ENCODE measurements at regions not wholly inside any gene's neighbourhood (a gene's known extent, or its start where the extent isn't known, plus 50 kb on each side); places are given as distances from the start of the nearest gene placed in this dataset.

DNA sequence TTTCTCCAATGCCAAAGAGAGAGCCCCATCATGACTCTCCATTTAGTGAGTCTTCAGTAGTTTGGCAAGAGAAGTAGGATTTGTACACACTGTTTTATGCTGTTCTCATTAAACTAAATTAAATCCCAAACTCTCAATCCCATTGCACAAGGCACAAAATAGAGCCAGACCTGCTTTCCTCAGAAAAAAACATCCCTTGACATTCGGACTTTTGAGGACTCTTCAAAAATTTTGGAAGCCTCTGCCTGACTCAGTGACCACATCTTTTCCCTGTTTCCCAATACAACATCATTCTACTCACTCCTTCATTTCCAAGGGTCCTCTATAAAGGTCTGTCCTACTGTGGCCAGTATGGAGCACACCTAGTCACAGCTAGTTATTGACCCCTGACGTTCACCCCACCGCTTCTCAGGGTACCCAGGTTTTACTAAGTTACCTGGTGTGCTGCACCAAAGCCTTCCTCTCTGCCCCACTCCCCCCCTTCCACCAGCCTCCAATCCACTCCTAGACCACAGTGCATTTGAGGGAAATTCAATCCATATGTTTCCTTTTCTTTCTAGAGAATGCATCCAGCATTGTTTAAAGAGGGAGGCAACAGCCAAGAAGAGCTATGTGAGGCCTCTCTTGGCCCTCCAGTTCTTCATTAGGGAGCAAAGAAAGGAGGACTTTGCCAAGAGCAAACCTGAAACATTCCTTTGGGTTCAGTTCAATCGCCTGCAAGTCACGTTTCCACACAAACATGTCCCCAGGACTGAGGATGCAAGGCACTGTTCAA lies 428.7 kb downstream of the PLPP3 start:
- Histone ChIP-seq H4K20me1 (ENCODE audit: insufficient read depth, low read length) (no peaks in the 10 kb centered on the region), H3K27ac (ENCODE audit: extremely low read length, insufficient read depth, low read length) (no peak overlapping the region), H2AFZ (ENCODE audit: low read length) (no peak overlapping the region), H3K4me2 (ENCODE audit: low read depth, low read length) (no peak overlapping the region), H3K4me1 (ENCODE audit: insufficient read depth, low read length) (no peaks in the 10 kb centered on the region), H3K27me3 (ENCODE audit: control insufficient read depth in 1 of 2, insufficient read depth in 2 of 2, low read length in 2 of 2) (no peaks in the 10 kb centered on the region), H3K79me2 (ENCODE audit: insufficient read depth, low read length) (no peaks in the 10 kb centered on the region), H3K9ac (ENCODE audit: insufficient read depth, low read depth, low read length) (no peak overlapping the region), H3K4me3 (replicated peaks in 1 of 3; ENCODE audit: insufficient read depth in 1 of 3, low read depth in 2 of 3, low read length in 3 of 3) (no peak overlapping the region), H3K36me3 (replicated peaks in 1 of 2; ENCODE audit: control insufficient read depth in 1 of 2, insufficient read depth in 2 of 2, low read length in 2 of 2) (no peaks in the 10 kb centered on the region), H3K9me3 (ENCODE audit: low read length) (no peaks in the 10 kb centered on the region)
- in situ Hi-C loops (cut with HindIII; ENCODE audit: extremely low pct_ligation_motif_present, low pct_unique_long_range_greater_than_20kb) (no loop called here), intact Hi-C loops (cut with micrococcal nuclease; ENCODE audit: unreplicated experiment) (no loop called here)
- POLR2A ChIA-PET = no interaction called here
- no peak for DNase-seq (ENCODE audit: low spot score)
- TF ChIP-seq ZNF589 (CRISPR knock-in tag; conservative IDR thresholded peaks at IDR 0.05) (no peak), ZNF235 (CRISPR knock-in tag; IDR thresholded peaks at IDR 0.05; ENCODE audit: borderline replicate concordance) (no peak)
- no TSS peak for BruUV-seq (replicated peaks)
- 25% methylated on average over 5 of the region's 5 CpGs for WGBS (ENCODE audit: low lambda C conversion rate)
- FAIRE-seq = no peak
- no peak for ATAC-seq
- CTCF ChIA-PET (ENCODE audit: low intra/inter-chr PET ratio, low total read pairs) = no interaction called here

DNA sequence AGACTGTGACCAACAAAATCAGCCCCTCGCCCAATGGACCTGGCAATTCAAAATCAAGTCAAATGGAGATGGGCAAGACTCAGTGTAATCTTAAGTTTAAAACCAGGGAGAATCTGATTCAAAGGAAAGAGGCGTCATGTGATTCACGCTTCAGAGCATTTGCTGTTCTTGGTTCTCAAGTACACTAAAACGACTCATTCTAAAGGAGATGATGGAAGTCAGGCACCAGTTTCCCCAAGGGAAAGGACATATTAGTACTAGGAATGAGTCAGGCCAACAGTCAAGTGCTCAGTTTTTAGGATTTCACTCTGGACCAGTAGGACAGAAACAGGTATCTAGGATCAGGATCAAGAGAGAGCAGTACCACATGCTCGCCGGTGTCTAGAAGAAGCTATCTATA lies 429.6 kb downstream of the PLPP3 start:
- H3K4me2 ChIP-seq (ENCODE audit: low read depth, low read length) = no peak overlapping the region
- POLR2A ChIA-PET = no interaction called here
- no peak overlapping the region for H3K27ac ChIP-seq (ENCODE audit: extremely low read length, insufficient read depth, low read length)
- no TSS peak for BruUV-seq (replicated peaks)
- H3K27me3 ChIP-seq (ENCODE audit: control insufficient read depth in 1 of 2, insufficient read depth in 2 of 2, low read length in 2 of 2) = no peaks in the 10 kb centered on the region
- no peak for FAIRE-seq
- TF ChIP-seq ISX (CRISPR knock-in tag; conservative IDR thresholded peaks at IDR 0.05) = no peak
- TF ChIP-seq, protein P1, sequence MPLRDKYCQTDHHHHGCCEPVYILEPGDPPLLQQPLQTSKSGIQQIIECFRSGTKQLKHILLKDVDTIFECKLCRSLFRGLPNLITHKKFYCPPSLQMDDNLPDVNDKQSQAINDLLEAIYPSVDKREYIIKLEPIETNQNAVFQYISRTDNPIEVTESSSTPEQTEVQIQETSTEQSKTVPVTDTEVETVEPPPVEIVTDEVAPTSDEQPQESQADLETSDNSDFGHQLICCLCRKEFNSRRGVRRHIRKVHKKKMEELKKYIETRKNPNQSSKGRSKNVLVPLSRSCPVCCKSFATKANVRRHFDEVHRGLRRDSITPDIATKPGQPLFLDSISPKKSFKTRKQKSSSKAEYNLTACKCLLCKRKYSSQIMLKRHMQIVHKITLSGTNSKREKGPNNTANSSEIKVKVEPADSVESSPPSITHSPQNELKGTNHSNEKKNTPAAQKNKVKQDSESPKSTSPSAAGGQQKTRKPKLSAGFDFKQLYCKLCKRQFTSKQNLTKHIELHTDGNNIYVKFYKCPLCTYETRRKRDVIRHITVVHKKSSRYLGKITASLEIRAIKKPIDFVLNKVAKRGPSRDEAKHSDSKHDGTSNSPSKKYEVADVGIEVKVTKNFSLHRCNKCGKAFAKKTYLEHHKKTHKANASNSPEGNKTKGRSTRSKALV (CRISPR knock-in tag; IDR thresholded peaks at IDR 0.05) = no peak
- TF ChIP-seq NCOR1 (IDR thresholded peaks at IDR 0.05; ENCODE audit: borderline replicate concordance, low read length) = no peak
- TF ChIP-seq, protein P2, sequence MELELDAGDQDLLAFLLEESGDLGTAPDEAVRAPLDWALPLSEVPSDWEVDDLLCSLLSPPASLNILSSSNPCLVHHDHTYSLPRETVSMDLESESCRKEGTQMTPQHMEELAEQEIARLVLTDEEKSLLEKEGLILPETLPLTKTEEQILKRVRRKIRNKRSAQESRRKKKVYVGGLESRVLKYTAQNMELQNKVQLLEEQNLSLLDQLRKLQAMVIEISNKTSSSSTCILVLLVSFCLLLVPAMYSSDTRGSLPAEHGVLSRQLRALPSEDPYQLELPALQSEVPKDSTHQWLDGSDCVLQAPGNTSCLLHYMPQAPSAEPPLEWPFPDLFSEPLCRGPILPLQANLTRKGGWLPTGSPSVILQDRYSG (CRISPR knock-in tag; IDR thresholded peaks at IDR 0.05) = no peak
- no peak for TF ChIP-seq CAMTA2 (CRISPR knock-in tag; IDR thresholded peaks at IDR 0.05; ENCODE audit: borderline replicate concordance)
- TF ChIP-seq, protein P3, sequence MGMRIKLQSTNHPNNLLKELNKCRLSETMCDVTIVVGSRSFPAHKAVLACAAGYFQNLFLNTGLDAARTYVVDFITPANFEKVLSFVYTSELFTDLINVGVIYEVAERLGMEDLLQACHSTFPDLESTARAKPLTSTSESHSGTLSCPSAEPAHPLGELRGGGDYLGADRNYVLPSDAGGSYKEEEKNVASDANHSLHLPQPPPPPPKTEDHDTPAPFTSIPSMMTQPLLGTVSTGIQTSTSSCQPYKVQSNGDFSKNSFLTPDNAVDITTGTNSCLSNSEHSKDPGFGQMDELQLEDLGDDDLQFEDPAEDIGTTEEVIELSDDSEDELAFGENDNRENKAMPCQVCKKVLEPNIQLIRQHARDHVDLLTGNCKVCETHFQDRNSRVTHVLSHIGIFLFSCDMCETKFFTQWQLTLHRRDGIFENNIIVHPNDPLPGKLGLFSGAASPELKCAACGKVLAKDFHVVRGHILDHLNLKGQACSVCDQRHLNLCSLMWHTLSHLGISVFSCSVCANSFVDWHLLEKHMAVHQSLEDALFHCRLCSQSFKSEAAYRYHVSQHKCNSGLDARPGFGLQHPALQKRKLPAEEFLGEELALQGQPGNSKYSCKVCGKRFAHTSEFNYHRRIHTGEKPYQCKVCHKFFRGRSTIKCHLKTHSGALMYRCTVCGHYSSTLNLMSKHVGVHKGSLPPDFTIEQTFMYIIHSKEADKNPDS (CRISPR knock-in tag; IDR thresholded peaks at IDR 0.05) = no peak
- TF ChIP-seq, protein P4, sequence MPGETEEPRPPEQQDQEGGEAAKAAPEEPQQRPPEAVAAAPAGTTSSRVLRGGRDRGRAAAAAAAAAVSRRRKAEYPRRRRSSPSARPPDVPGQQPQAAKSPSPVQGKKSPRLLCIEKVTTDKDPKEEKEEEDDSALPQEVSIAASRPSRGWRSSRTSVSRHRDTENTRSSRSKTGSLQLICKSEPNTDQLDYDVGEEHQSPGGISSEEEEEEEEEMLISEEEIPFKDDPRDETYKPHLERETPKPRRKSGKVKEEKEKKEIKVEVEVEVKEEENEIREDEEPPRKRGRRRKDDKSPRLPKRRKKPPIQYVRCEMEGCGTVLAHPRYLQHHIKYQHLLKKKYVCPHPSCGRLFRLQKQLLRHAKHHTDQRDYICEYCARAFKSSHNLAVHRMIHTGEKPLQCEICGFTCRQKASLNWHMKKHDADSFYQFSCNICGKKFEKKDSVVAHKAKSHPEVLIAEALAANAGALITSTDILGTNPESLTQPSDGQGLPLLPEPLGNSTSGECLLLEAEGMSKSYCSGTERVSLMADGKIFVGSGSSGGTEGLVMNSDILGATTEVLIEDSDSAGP (CRISPR knock-in tag; IDR thresholded peaks at IDR 0.05; ENCODE audit: borderline replicate concordance) = no peak
- in situ Hi-C loops (cut with HindIII; ENCODE audit: extremely low pct_ligation_motif_present, low pct_unique_long_range_greater_than_20kb) (no loop called here), intact Hi-C loops (cut with micrococcal nuclease; ENCODE audit: unreplicated experiment) (no loop called here)
- no peak overlapping the region for H3K4me3 ChIP-seq (replicated peaks in 1 of 3; ENCODE audit: insufficient read depth in 1 of 3, low read depth in 2 of 3, low read length in 3 of 3)
- WGBS (ENCODE audit: low lambda C conversion rate) = 39% methylated on average over 6 of the region's 6 CpGs
- no peak overlapping the region for H2AFZ ChIP-seq (ENCODE audit: low read length)
- H3K36me3 ChIP-seq (replicated peaks in 1 of 2; ENCODE audit: control insufficient read depth in 1 of 2, insufficient read depth in 2 of 2, low read length in 2 of 2) = no peaks in the 10 kb centered on the region
- H3K79me2 ChIP-seq (ENCODE audit: insufficient read depth, low read length) = no peaks in the 10 kb centered on the region
- DNase-seq (ENCODE audit: low spot score) = no peak
- CTCF ChIA-PET (ENCODE audit: low intra/inter-chr PET ratio, low total read pairs) = no interaction called here
- no peaks in the 10 kb centered on the region for H3K9me3 ChIP-seq (ENCODE audit: low read length)
- H3K9ac ChIP-seq (ENCODE audit: insufficient read depth, low read depth, low read length) = no peak overlapping the region
- no peaks in the 10 kb centered on the region for H3K4me1 ChIP-seq (ENCODE audit: insufficient read depth, low read length)
- no peaks in the 10 kb centered on the region for H4K20me1 ChIP-seq (ENCODE audit: insufficient read depth, low read length)
- ATAC-seq = no peak
